GM21528 (cell line): ENCODE measurements at regions not wholly inside any gene's neighbourhood (a gene's known extent, or its start where the extent isn't known, plus 50 kb on each side); places are given as distances from the start of the nearest gene placed in this dataset.
"Not testable (repeated sequence)": the region's sequence is repeated elsewhere in the genome, so short reads cannot be mapped to it uniquely, and the experiment has no call there.

Experiments
- ATAC-seq: cut with Tn5 transposase; IDR thresholded peaks from one replicate; pipeline ENCODE4 v1.9.1; 2021; ENCODE audit warnings: mild to moderate bottlenecking, moderate library complexity; ENCODE audit not compliant: unreplicated experiment, low FRiP score

- ATAC-seq, result no peak
These were observed 672.6 kb downstream of the CENPC start for GRCh38 chr4:66872661-66873060.

DNA sequence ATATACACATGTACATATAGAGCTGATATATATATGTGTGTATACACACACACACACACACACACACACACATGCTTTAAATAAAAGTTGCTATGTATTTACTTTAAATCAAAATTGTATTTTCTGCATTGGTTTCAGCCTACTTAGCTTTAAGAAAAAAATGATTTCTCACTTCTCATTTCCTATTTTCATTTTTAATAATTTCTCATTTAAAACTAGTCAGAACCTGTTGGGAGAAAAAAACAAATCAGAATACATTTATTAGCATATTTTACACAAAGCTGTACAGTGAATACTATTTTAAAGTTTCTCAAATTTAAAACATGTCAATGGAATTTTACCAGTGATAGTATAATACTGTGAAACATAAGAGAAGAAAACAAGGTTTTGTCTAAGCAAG, 681.8 kb downstream of the CENPC start:
- ATAC-seq, result no peak

- ATAC-seq, result no peak
These were observed 689.3 kb downstream of the CENPC start for GRCh38 chr4:66855956-66856355.

GRCh38 chr4:66853845-66854244, 691.5 kb downstream of the CENPC start:
- no peak for ATAC-seq

DNA sequence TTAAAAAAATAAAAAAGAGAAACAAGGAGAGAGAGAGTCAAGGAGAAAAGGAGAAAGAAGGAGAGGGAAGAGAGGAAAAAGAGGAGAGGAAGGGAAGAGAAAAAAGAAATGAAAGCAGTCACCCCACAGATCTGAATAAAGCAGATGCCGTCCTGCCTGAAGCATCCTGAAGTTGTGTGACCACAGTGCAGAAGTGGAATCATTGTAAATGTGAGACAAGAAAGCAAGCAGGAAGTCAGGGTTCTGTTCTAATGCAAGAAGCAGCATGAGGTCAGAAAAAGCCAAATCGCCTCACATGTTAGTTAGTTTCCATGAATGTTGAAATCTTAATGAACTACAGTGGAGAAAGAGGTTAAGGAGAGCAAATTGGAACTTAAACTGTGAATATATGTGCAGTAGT, 692.5 kb downstream of the CENPC start:
- no peak for ATAC-seq

- ATAC-seq, result no peak
These were observed 695.7 kb downstream of the CENPC start for GRCh38 chr4:66849596-66849995.

GRCh38 chr4:66842724-66843088, 702.6 kb downstream of the CENPC start:
- ATAC-seq, result no peak

GRCh38 chr4:66842026-66842723, 703.1 kb downstream of the CENPC start:
- no peak for ATAC-seq

GRCh38 chr4:66840178-66840577, 705.1 kb downstream of the CENPC start:
- ATAC-seq, result no peak

- no peak for ATAC-seq
These were observed 707.9 kb downstream of the CENPC start for GRCh38 chr4:66837279-66837922.

GRCh38 chr4:66829310-66829709, 716.0 kb downstream of the CENPC start:
- no peak for ATAC-seq

DNA sequence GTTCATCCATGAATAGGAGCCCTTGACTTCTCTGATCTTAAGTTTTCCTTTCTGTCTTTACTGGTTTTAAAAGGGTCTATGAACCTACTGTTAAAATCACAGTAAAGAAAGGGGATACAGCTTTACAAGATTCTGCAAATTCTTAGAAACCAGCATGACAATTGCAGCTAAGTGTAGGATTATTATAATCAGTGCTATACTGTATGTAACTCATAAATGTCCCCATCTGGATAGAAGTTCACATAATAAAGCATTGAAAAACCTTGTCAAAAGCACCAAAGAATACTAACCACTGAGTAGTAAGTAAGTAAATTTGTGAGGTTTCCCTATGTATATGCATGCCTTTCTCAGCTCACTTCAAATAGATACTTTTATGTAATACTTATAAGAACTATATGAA, 724.6 kb downstream of the CENPC start:
- no peak for ATAC-seq

- no peak for ATAC-seq
These were observed 731.0 kb downstream of the CENPC start for GRCh38 chr4:66814277-66814676.

GRCh38 chr4:66805582-66805981, 739.7 kb downstream of the CENPC start:
- ATAC-seq, result no peak

DNA sequence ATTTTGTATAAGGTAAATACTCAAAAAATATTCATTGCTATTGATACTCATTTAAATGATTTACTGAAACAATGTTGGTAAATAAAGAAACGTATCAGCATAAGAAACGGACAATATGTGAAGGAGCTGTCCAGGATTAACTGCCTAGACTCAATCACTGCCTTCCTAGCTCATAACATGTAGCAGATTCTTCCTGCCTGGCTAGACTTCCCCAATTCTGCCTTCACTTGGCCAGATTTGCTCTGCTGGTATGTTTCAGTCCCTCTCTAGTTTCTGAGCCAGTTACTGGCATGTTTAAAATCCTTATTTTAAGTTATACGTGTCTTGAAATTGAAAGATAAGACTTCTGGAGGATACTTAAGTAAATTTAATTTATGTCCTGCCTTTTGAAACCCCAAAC, 740.3 kb downstream of the CENPC start:
- ATAC-seq, result no peak

DNA sequence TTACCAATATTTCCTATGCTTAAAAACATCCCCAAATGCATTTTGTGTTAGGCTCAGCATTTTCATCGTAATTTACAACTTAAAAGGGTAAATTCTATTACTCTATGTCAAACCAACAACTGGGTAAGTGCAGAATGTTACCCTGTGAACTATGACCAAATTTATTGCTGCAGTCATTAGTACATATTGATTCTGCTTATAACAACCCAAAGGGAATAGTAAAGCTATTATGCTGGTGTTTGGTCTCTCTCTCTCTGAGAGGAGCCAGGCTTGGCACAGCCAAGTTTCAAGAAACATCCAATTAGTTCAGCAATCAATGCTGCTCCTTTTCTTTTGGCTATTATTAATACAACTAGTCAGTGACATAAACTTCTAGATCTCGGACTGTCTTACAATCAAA, 747.7 kb downstream of the CENPC start:
- ATAC-seq, result no peak

GRCh38 chr4:66795724-66796123, 749.6 kb downstream of the CENPC start:
- no peak for ATAC-seq

DNA sequence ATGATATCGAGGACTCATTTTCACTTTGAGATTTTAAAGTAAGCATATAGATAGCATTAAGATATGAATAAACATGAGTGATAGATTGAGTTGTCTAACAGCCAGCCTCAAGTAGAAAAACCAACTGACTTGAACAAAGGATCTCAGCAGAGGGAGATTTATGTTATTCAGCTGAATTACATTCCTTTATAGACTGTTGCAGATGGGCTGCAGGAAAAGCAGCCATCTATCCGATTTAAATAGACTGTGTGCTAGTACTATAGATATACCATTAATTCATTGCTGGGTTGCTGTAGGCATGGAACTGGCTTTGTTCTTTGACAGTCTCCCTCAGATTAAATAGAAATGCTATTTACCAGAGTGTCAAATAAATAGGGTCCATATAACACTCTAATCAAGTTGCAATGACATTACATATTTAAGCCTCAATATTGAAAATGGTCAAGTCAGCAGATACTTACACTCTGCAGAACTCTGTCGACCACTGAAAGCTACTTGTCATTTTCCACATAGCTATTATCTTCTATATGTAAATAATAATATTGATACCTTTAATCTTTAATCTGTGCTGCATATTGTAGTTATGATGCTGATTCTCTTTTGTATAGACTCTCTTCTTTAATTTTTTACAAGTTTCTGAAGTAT, 750.8 kb downstream of the CENPC start:
- ATAC-seq, result no peak

GRCh38 chr4:66791686-66792085, 753.6 kb downstream of the CENPC start:
- no peak for ATAC-seq

GRCh38 chr4:66785479-66785878, 759.8 kb downstream of the CENPC start:
- no peak for ATAC-seq

- ATAC-seq, result not testable (repeated sequence)
These were observed 762.6 kb downstream of the CENPC start for GRCh38 chr4:66782751-66783150.

DNA sequence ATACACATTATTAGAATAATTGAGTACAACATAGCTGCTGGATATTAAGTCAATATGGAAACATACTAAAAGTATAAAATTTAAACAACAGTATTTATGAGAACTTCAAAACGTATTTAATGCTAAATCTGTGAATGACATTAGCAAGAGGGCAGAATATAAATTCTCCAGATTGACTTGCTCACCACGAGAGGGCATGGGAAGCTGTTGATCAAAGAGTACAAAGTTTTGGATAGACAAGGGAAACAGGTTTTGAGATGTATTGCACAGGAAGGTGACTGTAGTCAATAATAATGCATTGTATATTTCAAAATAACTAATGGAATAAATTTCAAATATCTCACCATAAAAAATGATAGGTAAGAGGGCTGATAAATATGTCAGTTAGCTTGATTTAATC, 768.2 kb downstream of the CENPC start:
- ATAC-seq, result no peak
